Panc1 (cell line): ENCODE measurements at regions not wholly inside any gene's neighbourhood (a gene's known extent, or its start where the extent isn't known, plus 50 kb on each side); places are given as distances from the start of the nearest gene placed in this dataset.

Experiments used
- CTCF ChIP-seq: fragments of 450-650 bp; IDR thresholded peaks from 2 replicates; pipeline ENCODE4 v1.5.1; 2017; ENCODE audit warnings: mild to moderate bottlenecking
- POLR2AphosphoS5 ChIP-seq: IDR thresholded peaks from 2 replicates; pipeline ENCODE4 v1.6.1; 2012; ENCODE audit warnings: mild to moderate bottlenecking, low read depth, low read length, moderate library complexity
- SIN3A ChIP-seq: IDR thresholded peaks from 2 replicates; pipeline ENCODE4 v1.6.1; 2012; ENCODE audit warnings: low read depth, mild to moderate bottlenecking, low read length, moderate library complexity, borderline replicate concordance; ENCODE audit not compliant: insufficient read depth
- TF ChIP-seq, protein P1 (sequence below), 2 experiments: IDR thresholded peaks; 2 replicates each; pipeline ENCODE4 v1.6.1; 2011 to 2012; ENCODE audit warnings: low read depth in 2 of 2, control low read depth in 1 of 2, low read length in 1 of 2, mild to moderate bottlenecking in 1 of 2, moderate library complexity in 1 of 2; ENCODE audit not compliant: insufficient read depth in 1 of 2

DNA sequence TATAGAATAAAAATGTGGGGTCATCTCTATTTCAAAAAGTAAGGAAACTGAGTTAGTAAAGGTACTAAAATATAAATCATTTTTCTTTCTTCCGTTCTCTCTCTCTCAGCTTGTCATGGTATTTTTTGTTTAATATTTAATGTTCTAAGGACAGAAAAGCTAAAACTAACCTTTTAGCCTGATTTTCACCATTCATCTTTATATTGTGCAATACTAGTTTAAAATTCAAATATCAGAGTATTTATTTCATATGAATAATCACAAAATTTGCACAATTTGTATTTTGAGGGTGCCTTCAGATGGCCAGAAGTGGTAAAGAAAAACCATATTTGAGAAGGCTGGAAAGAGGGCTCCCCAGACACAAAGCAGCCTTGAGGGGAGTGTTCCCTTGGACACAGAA, 197.6 kb upstream of the AR start:
- TF ChIP-seq CTCF (no peak), POLR2AphosphoS5 (no peak), SIN3A (no peak)
- TF ChIP-seq, protein P1, sequence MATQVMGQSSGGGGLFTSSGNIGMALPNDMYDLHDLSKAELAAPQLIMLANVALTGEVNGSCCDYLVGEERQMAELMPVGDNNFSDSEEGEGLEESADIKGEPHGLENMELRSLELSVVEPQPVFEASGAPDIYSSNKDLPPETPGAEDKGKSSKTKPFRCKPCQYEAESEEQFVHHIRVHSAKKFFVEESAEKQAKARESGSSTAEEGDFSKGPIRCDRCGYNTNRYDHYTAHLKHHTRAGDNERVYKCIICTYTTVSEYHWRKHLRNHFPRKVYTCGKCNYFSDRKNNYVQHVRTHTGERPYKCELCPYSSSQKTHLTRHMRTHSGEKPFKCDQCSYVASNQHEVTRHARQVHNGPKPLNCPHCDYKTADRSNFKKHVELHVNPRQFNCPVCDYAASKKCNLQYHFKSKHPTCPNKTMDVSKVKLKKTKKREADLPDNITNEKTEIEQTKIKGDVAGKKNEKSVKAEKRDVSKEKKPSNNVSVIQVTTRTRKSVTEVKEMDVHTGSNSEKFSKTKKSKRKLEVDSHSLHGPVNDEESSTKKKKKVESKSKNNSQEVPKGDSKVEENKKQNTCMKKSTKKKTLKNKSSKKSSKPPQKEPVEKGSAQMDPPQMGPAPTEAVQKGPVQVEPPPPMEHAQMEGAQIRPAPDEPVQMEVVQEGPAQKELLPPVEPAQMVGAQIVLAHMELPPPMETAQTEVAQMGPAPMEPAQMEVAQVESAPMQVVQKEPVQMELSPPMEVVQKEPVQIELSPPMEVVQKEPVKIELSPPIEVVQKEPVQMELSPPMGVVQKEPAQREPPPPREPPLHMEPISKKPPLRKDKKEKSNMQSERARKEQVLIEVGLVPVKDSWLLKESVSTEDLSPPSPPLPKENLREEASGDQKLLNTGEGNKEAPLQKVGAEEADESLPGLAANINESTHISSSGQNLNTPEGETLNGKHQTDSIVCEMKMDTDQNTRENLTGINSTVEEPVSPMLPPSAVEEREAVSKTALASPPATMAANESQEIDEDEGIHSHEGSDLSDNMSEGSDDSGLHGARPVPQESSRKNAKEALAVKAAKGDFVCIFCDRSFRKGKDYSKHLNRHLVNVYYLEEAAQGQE (IDR thresholded peaks at IDR 0.05; ENCODE audit: insufficient read depth in 1 of 2, low read depth in 2 of 2, low read length in 1 of 2) = no peak
